H9 (cell line): ENCODE measurements at regions not wholly inside any gene's neighbourhood (a gene's known extent, or its start where the extent isn't known, plus 50 kb on each side); places are given as distances from the start of the nearest gene placed in this dataset.

Experiments used
- DNase-seq: peaks from one replicate; pipeline ENCODE4 v3.0.0-alpha.2; 2017
- H2AFZ ChIP-seq: one replicate; pipeline ENCODE4 v1.6.1; 2013; ENCODE audit warnings: mild to moderate bottlenecking, low read length, control low read depth, moderate library complexity
- H2AK5ac ChIP-seq: 2 replicates; pipeline ENCODE4 v1.6.1; 2013; ENCODE audit warnings: low read length, control low read depth, mixed read lengths; ENCODE audit not compliant: insufficient read length
- H2BK120ac ChIP-seq: one replicate; pipeline ENCODE4 v1.6.1; 2013; ENCODE audit warnings: low read depth, mild to moderate bottlenecking, low read length, control low read depth, inconsistent platforms; ENCODE audit not compliant: poor library complexity, severe bottlenecking
- H2BK12ac ChIP-seq: 2 replicates; pipeline ENCODE4 v1.6.1; 2013; ENCODE audit warnings: low read length, control low read depth, mixed read lengths, low read depth; ENCODE audit not compliant: insufficient read length
- H2BK15ac ChIP-seq: 2 replicates; pipeline ENCODE4 v1.6.1; 2013; ENCODE audit warnings: low read depth, low read length, control low read depth
- H2BK20ac ChIP-seq: one replicate; pipeline ENCODE4 v1.6.1; 2013; ENCODE audit warnings: low read depth, mild to moderate bottlenecking, low read length, control low read depth, inconsistent platforms; ENCODE audit not compliant: poor library complexity, severe bottlenecking
- H2BK5ac ChIP-seq: 2 replicates; pipeline ENCODE4 v1.6.1; 2013; ENCODE audit warnings: low read length, control low read depth, mixed read lengths; ENCODE audit not compliant: insufficient read length
- H3K14ac ChIP-seq: 2 replicates; pipeline ENCODE4 v1.6.1; 2013; ENCODE audit warnings: low read length, control low read depth; ENCODE audit not compliant: insufficient read depth
- H3K18ac ChIP-seq: 2 replicates; pipeline ENCODE4 v1.6.1; 2013; ENCODE audit warnings: low read depth, mild to moderate bottlenecking, mixed read lengths, low read length, control low read depth; ENCODE audit not compliant: insufficient read length
- H3K23ac ChIP-seq: 2 replicates; pipeline ENCODE4 v1.6.1; 2013; ENCODE audit warnings: low read length, control low read depth, mixed read lengths, low read depth; ENCODE audit not compliant: insufficient read length
- H3K23me2 ChIP-seq: 2 replicates; pipeline ENCODE4 v1.6.1; 2013; ENCODE audit warnings: low read depth, mild to moderate bottlenecking, mixed read lengths, low read length, control low read depth; ENCODE audit not compliant: insufficient read length, poor library complexity, severe bottlenecking
- H3K27ac ChIP-seq: 2 replicates; pipeline ENCODE4 v1.5.1; 2013; ENCODE audit warnings: low read length, control low read depth, mixed read lengths, low read depth; ENCODE audit not compliant: insufficient read length
- H3K27me3 ChIP-seq: 2 replicates; pipeline ENCODE4 v1.6.1; 2013; ENCODE audit warnings: low read length, control low read depth, inconsistent platforms; ENCODE audit not compliant: insufficient read depth
- H3K4ac ChIP-seq: 2 replicates; pipeline ENCODE4 v1.6.1; 2013; ENCODE audit warnings: low read depth, mild to moderate bottlenecking, control low read depth, inconsistent platforms, low read length, moderate library complexity
- H3K4me1 ChIP-seq: 2 replicates; pipeline ENCODE4 v1.6.1; 2013; ENCODE audit warnings: low read length, control low read depth, inconsistent platforms; ENCODE audit not compliant: insufficient read depth
- H3K4me2 ChIP-seq: 2 replicates; pipeline ENCODE4 v1.6.1; 2013; ENCODE audit warnings: low read length, control low read depth, mixed read lengths; ENCODE audit not compliant: insufficient read length, insufficient read depth
- H3K56ac ChIP-seq: 2 replicates; pipeline ENCODE4 v1.6.1; 2013; ENCODE audit warnings: low read depth, mild to moderate bottlenecking, mixed read lengths, low read length, control low read depth; ENCODE audit not compliant: insufficient read length
- H3K79me1 ChIP-seq: 2 replicates; pipeline ENCODE4 v1.6.1; 2013; ENCODE audit warnings: low read depth, mild to moderate bottlenecking, moderate library complexity, low read length, control low read depth, inconsistent platforms; ENCODE audit not compliant: insufficient read depth, poor library complexity, severe bottlenecking
- H3K79me2 ChIP-seq: 2 replicates; pipeline ENCODE4 v1.6.1; 2013; ENCODE audit warnings: low read length, control low read depth, inconsistent platforms; ENCODE audit not compliant: insufficient read depth
- H3K9ac ChIP-seq: 2 replicates; pipeline ENCODE4 v1.6.1; 2013; ENCODE audit warnings: low read length, control low read depth, mixed read lengths; ENCODE audit not compliant: insufficient read length; ENCODE audit errors: extremely low read depth
- H3K9me3 ChIP-seq: one replicate; pipeline ENCODE4 v1.6.1; 2013; ENCODE audit warnings: low read depth, low read length, inconsistent platforms; ENCODE audit not compliant: control insufficient read depth
- H3T11ph ChIP-seq: one replicate; pipeline ENCODE4 v1.6.1; 2013; ENCODE audit warnings: mild to moderate bottlenecking, low read length, control low read depth, inconsistent platforms
- H4K20me1 ChIP-seq: one replicate; pipeline ENCODE4 v1.6.1; 2013; ENCODE audit not compliant: control insufficient read depth, insufficient read length, insufficient read depth
- H4K5ac ChIP-seq: 2 replicates; pipeline ENCODE4 v1.6.1; 2013; ENCODE audit warnings: low read depth, mild to moderate bottlenecking, mixed read lengths, low read length, control low read depth; ENCODE audit not compliant: insufficient read length
- H4K8ac ChIP-seq: replicated peaks from 2 replicates; pipeline ENCODE4 v1.6.1; 2013; ENCODE audit warnings: low read length, control low read depth, mixed read lengths, low read depth; ENCODE audit not compliant: insufficient read length
- H4K91ac ChIP-seq: 2 replicates; pipeline ENCODE4 v1.6.1; 2013; ENCODE audit warnings: low read depth, mild to moderate bottlenecking, moderate library complexity, mixed read lengths, low read length, control low read depth; ENCODE audit not compliant: insufficient read length
- H3K27ac Mint-ChIP-seq, 3 experiments: 2 replicates in 2 of 3; 3 replicates in 1 of 3; pipeline ENCODE4 v1.8.0; 2020 to 2021; ENCODE audit warnings: mixed read lengths in 3 of 3, mild to moderate bottlenecking in 1 of 3, moderate library complexity in 1 of 3
- H3K27me3 Mint-ChIP-seq: 2 replicates; pipeline ENCODE4 v1.8.0; 2021; ENCODE audit warnings: low read depth, mild to moderate bottlenecking, moderate library complexity, mixed read lengths
- H3K36me3 Mint-ChIP-seq, 3 experiments: 2 replicates in 2 of 3; 3 replicates in 1 of 3; pipeline ENCODE4 v1.8.0; 2020 to 2021; ENCODE audit warnings: low read depth in 3 of 3, mixed read lengths in 3 of 3; ENCODE audit not compliant: insufficient read depth in 1 of 3
- H3K4me1 Mint-ChIP-seq, 2 experiments: 2 replicates each; pipeline ENCODE4 v1.8.0; 2020; ENCODE audit warnings: mixed read lengths in 2 of 2
- H3K4me3 Mint-ChIP-seq, 2 experiments: 2 replicates in 1 of 2; 3 replicates in 1 of 2; pipeline ENCODE4 v1.8.0; 2020 to 2021; ENCODE audit warnings: mild to moderate bottlenecking in 2 of 2, mixed read lengths in 2 of 2, moderate library complexity in 1 of 2
- H3K9me3 Mint-ChIP-seq, 2 experiments: 2 replicates in 1 of 2; 3 replicates in 1 of 2; pipeline ENCODE4 v1.8.0; 2020; ENCODE audit warnings: mild to moderate bottlenecking in 2 of 2, mixed read lengths in 2 of 2, moderate library complexity in 1 of 2
- CTCF ChIP-seq: fragments of 200-600 bp; sonication (generic); conservative IDR thresholded peaks from 3 replicates; pipeline ENCODE4 v1.8.0; 2021; ENCODE audit warnings: antibody characterized with exemption, mild to moderate bottlenecking

GRCh38 chr1:188314557-188315137 lies 1485.9 kb downstream of the PLA2G4A start:
- no peak overlapping the region for H4K91ac ChIP-seq
- H4K5ac ChIP-seq: no peak overlapping the region
- no peak overlapping the region for H3K14ac ChIP-seq
- no peak for TF ChIP-seq CTCF
- no peaks in the 10 kb centered on the region for H3K9me3 Mint-ChIP-seq
- no peak overlapping the region for H2BK20ac ChIP-seq
- no peak overlapping the region for H3K9ac ChIP-seq
- H2AK5ac ChIP-seq: no peak overlapping the region
- peaks cover 0 to 6% of the 10 kb centered on the region in 2 experiments; a peak in 2 of 4 replicates for H3K4me1 Mint-ChIP-seq
- no peak overlapping the region for H4K8ac ChIP-seq
- no peak overlapping the region for H3K4me3 Mint-ChIP-seq
- H3K23ac ChIP-seq: no peak overlapping the region
- no peak overlapping the region for H3T11ph ChIP-seq
- no peak overlapping the region for H2AFZ ChIP-seq
- H3K27ac Mint-ChIP-seq: no peak overlapping the region
- H3K23me2 ChIP-seq: no peaks in the 10 kb centered on the region
- H2BK15ac ChIP-seq: no peak overlapping the region
- no peak overlapping the region for H2BK5ac ChIP-seq
- DNase-seq: no peak
- no peaks in the 10 kb centered on the region for H3K27me3 Mint-ChIP-seq
- H3K79me1 ChIP-seq: no peaks in the 10 kb centered on the region
- no peaks in the 10 kb centered on the region for H3K36me3 Mint-ChIP-seq
- H3K4me2 ChIP-seq: no peak overlapping the region
- H3K18ac ChIP-seq: no peak overlapping the region
- H3K9me3 ChIP-seq: no peaks in the 10 kb centered on the region
- no peak overlapping the region for H3K27ac ChIP-seq
- no peak overlapping the region for H2BK120ac ChIP-seq
- H2BK12ac ChIP-seq: no peak overlapping the region
- no peaks in the 10 kb centered on the region for H4K20me1 ChIP-seq
- H3K27me3 ChIP-seq: no peaks in the 10 kb centered on the region
- H3K79me2 ChIP-seq: no peaks in the 10 kb centered on the region
- no peak overlapping the region for H3K56ac ChIP-seq
- no peak overlapping the region for H3K4ac ChIP-seq
- H3K4me1 ChIP-seq: no peaks in the 10 kb centered on the region
